PC-9 (cell line): ENCODE measurements at regions not wholly inside any gene's neighbourhood (a gene's known extent, or its start where the extent isn't known, plus 50 kb on each side); places are given as distances from the start of the nearest gene placed in this dataset.

Source experiments
- CTCF ChIP-seq: fragments of 200-600 bp; sonication (generic); conservative IDR thresholded peaks from 2 replicates; pipeline ENCODE4 v1.6.1; 2017; ENCODE audit warnings: mixed run types, antibody characterized with exemption, mild to moderate bottlenecking, moderate library complexity
- EZH2 ChIP-seq: fragments of 200-600 bp; sonication (generic); IDR thresholded peaks from 2 replicates; pipeline ENCODE4 v1.8.0; 2017; ENCODE audit warnings: antibody characterized with exemption, low read depth

DNA sequence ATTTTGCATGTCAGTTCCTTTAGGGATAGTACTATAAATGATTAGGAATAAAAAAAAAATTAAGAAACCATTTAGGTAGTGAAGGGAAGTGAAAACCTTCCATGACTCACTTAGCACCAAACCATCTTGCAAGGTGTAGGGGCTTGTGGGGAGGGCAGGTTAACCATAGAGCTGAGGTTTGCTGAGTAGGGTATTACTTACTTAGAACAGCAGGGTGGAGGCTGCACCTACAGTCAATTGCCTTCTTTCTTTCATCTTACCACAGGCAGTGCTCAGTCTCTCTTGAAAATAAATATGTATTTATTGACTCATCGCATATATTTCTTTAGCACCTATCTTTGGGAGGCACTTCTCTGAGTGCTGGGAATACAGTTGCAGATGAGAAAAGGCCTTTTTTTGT, 104.9 kb upstream of the GIMD1 start:
- no peak for TF ChIP-seq CTCF
- TF ChIP-seq EZH2 = no peak
